ENCODE measurements at regions not wholly inside any gene's neighbourhood (a gene's known extent, or its start where the extent isn't known, plus 50 kb on each side); places are given as distances from the start of the nearest gene placed in this dataset.
A peak's percentile ranks its signal among the peaks of the same experiment; 100 is the strongest.

- Histone ChIP-seq H3K4me2 (ENCODE audit: low read length, poor library complexity, severe bottlenecking) (no peak overlapping the region), H3K79me1 (replicated peaks; ENCODE audit: low read length, poor library complexity, severe bottlenecking) (no peaks in the 10 kb centered on the region), H3K4me3 (ENCODE audit: insufficient read depth in 1 of 2, low read depth in 1 of 2, low read length in 2 of 2) (no peak overlapping the region), H4K91ac (ENCODE audit: low read length) (no peak overlapping the region), H3K27ac (ENCODE audit: low read length, poor library complexity, severe bottlenecking) (peak overlapping the region; percentile 38), H2BK120ac (ENCODE audit: low read depth, low read length) (no peak overlapping the region), H3K9me3 (ENCODE audit: control insufficient read depth, low read length) (peaks cover 15% of the 10 kb centered on the region), H3K36me3 (ENCODE audit: control insufficient read depth in 1 of 2, insufficient read depth in 2 of 2, low read depth in 1 of 2, low read length in 2 of 2) (no peaks in the 10 kb centered on the region), H4K8ac (ENCODE audit: low read length) (no peak overlapping the region), H3K4me1 (ENCODE audit: control insufficient read depth, insufficient read depth, low read depth, low read length) (peaks cover 2% of the 10 kb centered on the region), H2BK5ac (ENCODE audit: low read depth, low read length, poor library complexity, severe bottlenecking) (no peak overlapping the region), H2BK15ac (ENCODE audit: low read depth, poor library complexity, severe bottlenecking) (no peak overlapping the region), H2AFZ (ENCODE audit: low read depth, low read length) (no peak overlapping the region), H2BK12ac (ENCODE audit: low read length in 2 of 2) (no peak overlapping the region), H3K27me3 (ENCODE audit: control insufficient read depth in 1 of 2, insufficient read depth in 1 of 2, low read length in 2 of 2) (no peaks in the 10 kb centered on the region), H3K14ac (ENCODE audit: low read length in 2 of 2) (no peak overlapping the region), H3K18ac (ENCODE audit: low read depth in 1 of 2, low read length in 2 of 2) (no peak overlapping the region), H3K9ac (ENCODE audit: low read length) (no peak overlapping the region), H3K4ac (ENCODE audit: low read depth in 1 of 2, low read length in 2 of 2) (no peak overlapping the region), H2AK5ac (ENCODE audit: low read length, severe bottlenecking) (no peak overlapping the region), H3K23ac (ENCODE audit: low read length in 2 of 2) (no peak overlapping the region)
- DNase-seq, result no peak
- WGBS, result 90% methylated on average over 2 of the region's 3 CpGs
These were observed 240.5 kb upstream of the TMCO5A start for GRCh38 chr15:37693926-37694325.

GRCh38 chr15:37695719-37696118 lies 238.7 kb upstream of the TMCO5A start:
- Histone ChIP-seq H3K4me3 (ENCODE audit: insufficient read depth in 1 of 2, low read depth in 1 of 2, low read length in 2 of 2) (no peak overlapping the region), H4K8ac (ENCODE audit: low read length) (no peak overlapping the region), H3K27me3 (ENCODE audit: control insufficient read depth in 1 of 2, insufficient read depth in 1 of 2, low read length in 2 of 2) (no peaks in the 10 kb centered on the region), H2AK5ac (ENCODE audit: low read length, severe bottlenecking) (no peak overlapping the region), H3K23ac (ENCODE audit: low read length in 2 of 2) (no peak overlapping the region), H2BK120ac (ENCODE audit: low read depth, low read length) (no peak overlapping the region), H3K4me2 (ENCODE audit: low read length, poor library complexity, severe bottlenecking) (peak overlapping the region; percentile 25), H3K9me3 (ENCODE audit: control insufficient read depth, low read length) (no peaks in the 10 kb centered on the region), H3K14ac (ENCODE audit: low read length in 2 of 2) (no peak overlapping the region), H3K18ac (ENCODE audit: low read depth in 1 of 2, low read length in 2 of 2) (no peak overlapping the region), H3K4ac (ENCODE audit: low read depth in 1 of 2, low read length in 2 of 2) (no peak overlapping the region), H2BK12ac (ENCODE audit: low read length in 2 of 2) (no peak overlapping the region), H3K36me3 (ENCODE audit: control insufficient read depth in 1 of 2, insufficient read depth in 2 of 2, low read depth in 1 of 2, low read length in 2 of 2) (no peaks in the 10 kb centered on the region), H3K4me1 (ENCODE audit: control insufficient read depth, insufficient read depth, low read depth, low read length) (peaks cover 2% of the 10 kb centered on the region), H2AFZ (ENCODE audit: low read depth, low read length) (no peak overlapping the region), H4K91ac (ENCODE audit: low read length) (no peak overlapping the region), H3K27ac (ENCODE audit: low read length, poor library complexity, severe bottlenecking) (peak overlapping the region; percentile 49), H3K9ac (ENCODE audit: low read length) (no peak overlapping the region), H3K79me1 (replicated peaks; ENCODE audit: low read length, poor library complexity, severe bottlenecking) (no peaks in the 10 kb centered on the region), H2BK5ac (ENCODE audit: low read depth, low read length, poor library complexity, severe bottlenecking) (no peak overlapping the region), H2BK15ac (ENCODE audit: low read depth, poor library complexity, severe bottlenecking) (no peak overlapping the region)
- DNase-seq, result peak; percentile 2

- H2BK5ac ChIP-seq (ENCODE audit: low read depth, low read length, poor library complexity, severe bottlenecking), result no peak overlapping the region
- H3K9me3 ChIP-seq (ENCODE audit: control insufficient read depth, low read length), result no peaks in the 10 kb centered on the region
- no peak overlapping the region for H3K18ac ChIP-seq (ENCODE audit: low read depth in 1 of 2, low read length in 2 of 2)
- no peak overlapping the region for H3K14ac ChIP-seq (ENCODE audit: low read length in 2 of 2)
- no peak overlapping the region for H2AK5ac ChIP-seq (ENCODE audit: low read length, severe bottlenecking)
- H4K91ac ChIP-seq (ENCODE audit: low read length), result no peak overlapping the region
- peak; percentile 27 for DNase-seq
- H2BK12ac ChIP-seq (ENCODE audit: low read length in 2 of 2), result no peak overlapping the region
- H3K4me3 ChIP-seq (ENCODE audit: insufficient read depth in 1 of 2, low read depth in 1 of 2, low read length in 2 of 2), result no peak overlapping the region
- no peak overlapping the region for H3K9ac ChIP-seq (ENCODE audit: low read length)
- H3K27ac ChIP-seq (ENCODE audit: low read length, poor library complexity, severe bottlenecking), result no peak overlapping the region
- H3K36me3 ChIP-seq (ENCODE audit: control insufficient read depth in 1 of 2, insufficient read depth in 2 of 2, low read depth in 1 of 2, low read length in 2 of 2), result no peaks in the 10 kb centered on the region
- 98% methylated on average over 3 of the region's 3 CpGs for WGBS
- H3K23ac ChIP-seq (ENCODE audit: low read length in 2 of 2), result no peak overlapping the region
- peaks cover 2% of the 10 kb centered on the region for H3K4me1 ChIP-seq (ENCODE audit: control insufficient read depth, insufficient read depth, low read depth, low read length)
- no peaks in the 10 kb centered on the region for H3K79me1 ChIP-seq (replicated peaks; ENCODE audit: low read length, poor library complexity, severe bottlenecking)
- no peak overlapping the region for H3K4me2 ChIP-seq (ENCODE audit: low read length, poor library complexity, severe bottlenecking)
- H2AFZ ChIP-seq (ENCODE audit: low read depth, low read length), result no peak overlapping the region
- no peak overlapping the region for H2BK15ac ChIP-seq (ENCODE audit: low read depth, poor library complexity, severe bottlenecking)
- no peaks in the 10 kb centered on the region for H3K27me3 ChIP-seq (ENCODE audit: control insufficient read depth in 1 of 2, insufficient read depth in 1 of 2, low read length in 2 of 2)
- no peak overlapping the region for H2BK120ac ChIP-seq (ENCODE audit: low read depth, low read length)
- H3K4ac ChIP-seq (ENCODE audit: low read depth in 1 of 2, low read length in 2 of 2), result no peak overlapping the region
- H4K8ac ChIP-seq (ENCODE audit: low read length), result no peak overlapping the region
These were observed 235.8 kb upstream of the TMCO5A start for GRCh38 chr15:37698679-37699078.

- H3K9ac ChIP-seq (ENCODE audit: low read length), result no peak overlapping the region
- H3K27me3 ChIP-seq (ENCODE audit: control insufficient read depth in 1 of 2, insufficient read depth in 1 of 2, low read length in 2 of 2), result no peaks in the 10 kb centered on the region
- no peak overlapping the region for H3K4me2 ChIP-seq (ENCODE audit: low read length, poor library complexity, severe bottlenecking)
- no peak overlapping the region for H2BK12ac ChIP-seq (ENCODE audit: low read length in 2 of 2)
- H3K27ac ChIP-seq (ENCODE audit: low read length, poor library complexity, severe bottlenecking), result no peak overlapping the region
- no peaks in the 10 kb centered on the region for H3K36me3 ChIP-seq (ENCODE audit: control insufficient read depth in 1 of 2, insufficient read depth in 2 of 2, low read depth in 1 of 2, low read length in 2 of 2)
- no peak overlapping the region for H3K14ac ChIP-seq (ENCODE audit: low read length in 2 of 2)
- no peak overlapping the region for H2BK15ac ChIP-seq (ENCODE audit: low read depth, poor library complexity, severe bottlenecking)
- H3K9me3 ChIP-seq (ENCODE audit: control insufficient read depth, low read length), result no peaks in the 10 kb centered on the region
- H2BK5ac ChIP-seq (ENCODE audit: low read depth, low read length, poor library complexity, severe bottlenecking), result no peak overlapping the region
- WGBS, result 92% methylated on average over 1 of the region's 1 CpG
- H3K79me1 ChIP-seq (replicated peaks; ENCODE audit: low read length, poor library complexity, severe bottlenecking), result no peaks in the 10 kb centered on the region
- no peak overlapping the region for H2BK120ac ChIP-seq (ENCODE audit: low read depth, low read length)
- H4K91ac ChIP-seq (ENCODE audit: low read length), result no peak overlapping the region
- DNase-seq, result no peak
- no peak overlapping the region for H3K18ac ChIP-seq (ENCODE audit: low read depth in 1 of 2, low read length in 2 of 2)
- H3K4me3 ChIP-seq (ENCODE audit: insufficient read depth in 1 of 2, low read depth in 1 of 2, low read length in 2 of 2), result no peak overlapping the region
- H3K4me1 ChIP-seq (ENCODE audit: control insufficient read depth, insufficient read depth, low read depth, low read length), result no peaks in the 10 kb centered on the region
- no peak overlapping the region for H2AFZ ChIP-seq (ENCODE audit: low read depth, low read length)
- H3K23ac ChIP-seq (ENCODE audit: low read length in 2 of 2), result no peak overlapping the region
- no peak overlapping the region for H3K4ac ChIP-seq (ENCODE audit: low read depth in 1 of 2, low read length in 2 of 2)
- no peak overlapping the region for H2AK5ac ChIP-seq (ENCODE audit: low read length, severe bottlenecking)
- no peak overlapping the region for H4K8ac ChIP-seq (ENCODE audit: low read length)
These were observed 233.2 kb upstream of the TMCO5A start for GRCh38 chr15:37701230-37701629.

Data from mesenchymal stem cell (in vitro differentiated cells and primary cell).